NCI-H1694 treated with DMSO at 0.1 percent for 48 hours (cell line): ENCODE measurements at regions not wholly inside any gene's neighbourhood (a gene's known extent, or its start where the extent isn't known, plus 50 kb on each side); places are given as distances from the start of the nearest gene placed in this dataset.
"Not testable (repeated sequence)": the region's sequence is repeated elsewhere in the genome, so short reads cannot be mapped to it uniquely, and the experiment has no call there.

Experiments
- DNase-seq: peaks from one replicate; lab custom pipeline; 2025; lab: John Stamatoyannopoulos, UW

DNA sequence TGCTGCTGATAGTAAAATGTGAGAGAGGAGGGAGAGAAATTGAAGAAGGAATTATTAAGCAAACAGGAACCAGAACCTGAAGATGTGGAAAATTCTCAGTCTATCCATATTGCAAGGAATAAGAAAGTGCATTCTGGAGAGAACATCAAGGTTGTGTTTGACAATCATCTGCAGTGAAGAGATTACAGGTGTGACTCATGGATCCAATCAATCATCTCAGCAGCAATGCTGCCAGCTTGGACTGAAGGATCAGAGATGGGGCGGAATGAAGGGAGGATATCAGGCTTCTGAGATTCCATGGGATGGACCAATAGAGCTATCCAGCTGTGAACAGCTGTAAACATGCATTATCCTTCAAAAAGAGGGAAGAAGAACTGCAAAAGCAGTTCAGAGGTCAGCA, 247.3 kb downstream of the LPIN1 start:
- no peak for DNase-seq

DNA sequence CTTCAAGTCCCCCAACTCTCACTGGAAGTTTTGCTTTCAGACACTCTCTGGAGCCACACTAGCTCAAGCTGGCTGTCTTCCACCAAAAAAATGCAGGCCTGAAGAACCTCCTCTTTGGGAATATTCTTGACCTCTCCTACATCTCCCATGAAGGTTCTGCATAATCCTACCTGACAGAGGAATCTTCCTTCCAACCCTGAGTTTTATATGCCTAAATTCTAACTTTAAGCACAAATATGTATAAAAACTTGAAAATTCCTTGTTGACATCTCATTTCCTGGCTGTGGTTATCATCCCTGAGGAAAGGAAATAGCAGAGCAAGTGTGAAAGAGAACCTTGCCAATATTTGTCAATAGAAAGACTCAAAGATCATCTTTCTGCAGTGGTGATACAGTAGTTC, 249.0 kb downstream of the LPIN1 start:
- DNase-seq = no peak

DNA sequence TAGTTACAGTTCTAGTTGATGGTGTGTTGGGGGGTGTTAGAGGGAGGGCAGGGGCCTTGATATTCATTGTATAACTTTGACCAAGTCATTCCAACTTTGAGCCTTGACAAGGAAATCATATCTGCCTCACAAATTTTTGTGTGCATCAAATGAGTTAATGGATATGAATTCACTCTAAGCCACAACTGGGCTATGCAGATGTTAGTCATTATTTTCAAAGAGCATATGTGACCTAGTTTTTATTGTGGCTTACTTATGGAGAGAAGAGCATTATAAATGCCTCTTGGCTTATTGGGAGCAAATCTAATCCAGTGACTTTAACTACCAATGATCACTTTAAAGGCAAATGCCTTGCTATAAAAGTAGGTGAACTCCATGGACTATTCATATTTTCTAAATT, 250.2 kb downstream of the LPIN1 start:
- DNase-seq = no peak

DNA sequence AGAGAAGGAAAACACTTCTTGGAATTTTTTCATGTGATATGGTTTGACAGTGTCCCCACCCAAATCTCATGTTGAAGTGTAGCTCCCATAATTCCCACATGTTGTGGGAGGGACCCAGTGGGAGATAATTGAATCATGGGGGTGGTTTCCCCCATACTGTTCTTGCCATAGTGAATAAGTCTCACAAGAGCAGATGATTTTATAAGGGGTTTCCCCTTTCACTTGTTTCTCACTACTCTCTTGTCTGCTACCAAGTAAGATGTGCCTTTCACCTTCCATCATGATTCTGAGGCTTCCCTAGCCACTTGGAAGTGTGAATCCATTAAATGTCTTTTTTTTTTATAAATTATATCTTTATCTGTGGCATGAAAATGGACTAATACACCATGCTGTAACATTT, 250.7 kb downstream of the LPIN1 start:
- DNase-seq = no peak

DNA sequence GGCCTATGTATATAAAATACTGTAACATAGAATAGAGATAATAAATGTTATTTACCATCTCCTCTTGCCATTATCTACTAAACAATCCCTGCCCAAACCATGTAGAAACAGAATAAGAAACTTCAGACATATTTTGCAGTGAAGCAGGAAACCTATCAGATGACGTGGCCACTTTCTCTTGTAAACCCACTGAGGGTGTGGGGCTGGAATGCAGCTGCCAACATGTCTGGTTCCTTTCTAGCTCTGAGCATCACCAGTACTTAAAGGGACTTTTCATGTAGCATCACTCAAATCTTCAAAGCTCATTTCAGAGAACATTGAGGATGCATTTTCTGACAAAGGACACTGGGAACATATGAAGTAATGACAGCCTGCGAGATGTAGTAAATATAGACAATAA, 251.8 kb downstream of the LPIN1 start:
- DNase-seq = no peak

DNA sequence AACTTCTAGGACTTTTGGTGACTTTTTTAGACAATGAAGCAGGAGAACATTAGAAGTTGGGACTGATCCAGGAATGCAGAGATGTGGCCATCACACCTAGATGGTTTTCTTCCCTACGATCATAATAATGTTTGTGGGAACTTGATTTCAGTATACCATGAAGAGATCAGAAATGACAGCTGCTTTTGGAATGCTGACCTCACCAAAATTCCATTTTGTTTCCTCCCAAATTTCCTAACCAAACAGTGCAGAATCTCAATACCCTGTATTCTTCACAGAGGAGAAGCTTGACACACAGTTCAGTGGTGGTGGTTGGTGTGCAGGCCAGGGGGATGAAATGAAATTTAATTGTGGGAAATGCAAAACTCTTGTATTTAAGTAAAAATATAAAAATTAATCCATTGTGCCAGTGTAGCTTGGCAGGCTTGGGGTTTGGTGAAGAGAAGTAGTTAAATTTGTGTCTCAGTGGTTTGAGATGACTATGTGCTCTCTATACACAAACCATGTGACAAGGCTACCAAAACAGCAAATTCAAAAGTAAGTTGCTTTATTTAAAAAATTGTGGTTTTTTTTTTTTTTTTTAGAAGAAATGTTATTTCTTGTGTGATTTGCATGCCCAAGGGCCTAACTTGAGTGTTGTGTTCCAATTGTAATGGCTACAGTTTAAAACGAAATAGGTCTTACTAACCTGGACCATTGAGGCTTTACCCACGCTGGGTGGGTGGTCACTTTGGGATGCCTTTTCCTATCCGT, 252.4 kb downstream of the LPIN1 start:
- no peak for DNase-seq

DNA sequence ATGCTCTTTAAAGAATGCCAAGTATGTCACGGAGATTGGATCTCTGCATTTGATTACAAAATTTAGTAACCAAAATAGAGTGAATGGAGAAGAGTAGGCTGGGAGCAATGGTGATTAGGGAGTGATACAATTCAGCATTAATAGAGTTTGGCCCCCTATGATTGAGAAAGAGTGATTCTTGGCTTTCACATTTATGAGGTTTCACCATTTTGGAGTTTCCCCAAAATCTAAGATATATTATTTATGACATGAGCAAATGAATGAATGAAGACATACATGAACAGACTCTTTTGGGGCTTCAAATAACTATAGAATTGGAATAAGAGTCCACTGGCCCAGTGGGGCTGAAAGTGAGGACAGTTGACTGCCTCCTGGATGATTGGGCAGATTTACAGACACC, 255.2 kb downstream of the LPIN1 start:
- no peak for DNase-seq

DNA sequence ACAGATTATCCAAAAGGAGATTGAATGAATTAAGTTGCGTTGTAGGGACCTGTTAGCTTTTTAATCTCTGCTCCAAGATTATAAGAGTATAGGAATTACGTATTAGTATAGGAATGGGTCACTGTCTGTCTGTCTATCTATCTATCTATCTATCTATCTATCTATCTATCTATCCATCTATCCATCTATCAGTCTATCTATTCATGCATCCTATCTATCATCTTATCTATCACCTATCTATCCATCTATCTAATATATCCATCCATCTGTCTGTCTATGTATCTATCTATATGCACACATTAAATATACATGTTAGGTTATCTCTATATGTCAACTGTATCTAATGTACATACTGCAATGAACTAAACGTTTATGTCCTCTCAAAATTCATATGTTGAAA, 255.8 kb downstream of the LPIN1 start:
- no peak for DNase-seq

DNA sequence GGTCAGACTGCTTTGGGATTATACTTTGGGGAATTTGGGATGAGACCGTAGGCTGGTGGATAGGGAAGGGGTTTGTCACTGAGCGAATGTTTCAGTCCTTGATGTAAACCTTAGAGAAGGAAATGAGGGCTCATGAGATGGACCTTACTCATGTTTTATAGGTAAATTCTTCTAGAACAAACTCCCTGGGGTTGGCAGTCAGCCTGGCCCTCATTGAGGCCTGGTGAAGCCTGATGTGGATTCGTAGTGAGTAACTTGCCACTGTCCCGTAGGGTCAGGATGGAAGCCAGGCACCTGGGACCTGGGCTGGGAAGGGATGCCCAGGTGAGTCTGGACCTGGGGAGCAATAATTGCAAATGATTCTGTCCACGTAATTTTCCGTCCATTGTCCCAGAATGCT, 258.3 kb downstream of the LPIN1 start:
- no peak for DNase-seq

DNA sequence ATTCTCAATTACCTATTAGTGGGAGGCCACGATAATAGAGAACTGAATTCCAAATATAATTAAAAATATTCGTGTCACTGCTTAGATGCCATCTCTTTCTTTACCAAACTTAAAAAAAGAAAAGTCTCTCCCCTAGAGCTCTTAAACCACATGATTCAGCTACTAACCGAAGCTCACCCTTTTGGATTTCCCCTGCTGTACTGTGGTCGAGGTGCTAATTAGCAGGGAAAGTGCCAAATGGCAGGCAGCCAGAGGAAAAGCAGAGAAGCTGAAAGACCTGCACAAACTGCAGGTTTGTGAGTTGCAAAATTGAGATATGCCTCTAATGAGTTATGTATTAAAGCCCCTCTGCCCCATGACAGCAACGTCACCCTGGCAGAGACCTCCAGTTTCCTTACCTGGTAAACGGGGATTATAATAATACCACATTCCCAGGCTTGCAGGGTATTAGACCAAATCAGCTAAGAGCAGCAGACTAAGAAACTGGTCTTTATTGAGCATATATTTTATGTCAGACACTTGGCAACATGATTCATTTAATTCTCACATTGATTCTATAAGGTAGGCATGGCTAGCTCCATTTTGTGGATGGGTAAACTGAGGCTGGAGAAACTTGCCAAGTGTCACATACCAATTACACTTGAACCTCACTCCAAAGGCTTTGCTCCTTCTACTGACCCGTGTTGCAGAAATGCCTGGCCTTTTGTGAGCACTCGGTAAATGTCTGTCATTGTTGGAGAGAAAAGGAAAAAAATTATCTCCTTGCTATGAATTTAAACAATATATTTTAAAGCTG, 259.7 kb downstream of the LPIN1 start:
- peak; percentile 95 for DNase-seq

DNA sequence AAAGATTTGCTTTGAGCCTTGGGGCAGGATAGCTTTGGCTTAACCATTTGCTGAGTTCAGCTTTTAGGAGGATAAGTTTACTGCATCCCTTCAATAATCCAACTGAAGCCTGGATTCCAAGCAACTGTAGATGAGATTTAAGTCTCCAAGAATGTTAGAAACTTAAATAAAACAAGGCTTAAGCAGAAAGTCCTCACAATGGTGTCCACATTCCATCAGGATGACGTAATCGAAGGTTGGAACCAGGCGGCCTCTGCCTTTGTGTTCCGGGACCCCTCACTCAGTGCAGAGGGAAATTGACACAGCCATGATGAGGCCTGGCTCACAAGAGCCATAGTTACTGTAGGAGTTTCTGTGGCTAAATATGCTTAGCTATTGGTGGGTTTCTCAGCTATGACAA, 260.4 kb downstream of the LPIN1 start:
- DNase-seq = no peak

DNA sequence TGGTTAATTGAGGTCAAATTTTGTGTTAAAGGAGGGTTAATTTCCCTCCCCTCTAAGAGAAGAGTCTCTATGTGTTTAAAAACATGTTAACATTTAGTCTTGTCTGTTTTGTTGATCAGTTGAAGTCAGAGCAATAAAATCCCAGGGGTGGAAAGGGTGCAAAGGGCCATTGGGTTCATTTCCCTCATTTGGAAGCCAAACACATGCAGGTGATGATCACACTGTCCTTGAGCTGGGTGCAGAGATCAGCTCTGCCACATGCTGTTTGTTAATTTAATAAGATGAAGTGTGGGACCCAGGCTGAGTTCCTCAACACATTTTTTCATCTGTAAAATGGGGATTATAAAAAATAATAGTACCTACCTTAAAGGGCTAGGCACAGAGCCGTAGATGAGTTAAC, 260.9 kb downstream of the LPIN1 start:
- no peak for DNase-seq

DNA sequence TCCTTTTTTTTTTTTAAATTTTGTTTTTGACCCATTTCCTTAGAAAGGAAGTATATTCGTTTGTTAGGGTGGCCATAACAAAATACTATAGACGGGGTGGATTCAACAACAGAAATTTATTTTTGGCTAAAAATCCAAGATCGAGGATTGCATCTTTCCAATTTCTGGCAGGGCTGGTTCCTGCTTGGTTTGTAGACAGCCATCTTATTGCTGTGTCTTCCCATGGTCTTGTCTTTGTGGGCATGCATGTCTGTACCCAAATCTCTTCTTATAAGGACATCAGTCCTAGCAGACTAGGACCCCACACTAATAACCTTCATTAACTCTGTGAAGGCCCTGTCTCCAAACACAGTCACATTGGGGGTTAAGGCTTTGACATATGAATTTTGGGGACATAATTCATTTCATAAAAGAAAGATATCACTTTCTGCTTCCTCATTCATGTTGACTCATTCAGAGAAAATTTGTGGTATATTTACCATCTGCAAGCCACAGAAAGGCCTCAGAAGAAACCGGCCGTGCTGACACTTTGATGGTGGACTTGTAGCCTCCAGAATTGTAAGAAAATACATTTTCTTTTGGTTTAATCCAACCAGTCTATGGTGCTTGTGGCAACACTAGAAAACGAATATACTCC, 262.1 kb downstream of the LPIN1 start:
- DNase-seq = no peak

DNA sequence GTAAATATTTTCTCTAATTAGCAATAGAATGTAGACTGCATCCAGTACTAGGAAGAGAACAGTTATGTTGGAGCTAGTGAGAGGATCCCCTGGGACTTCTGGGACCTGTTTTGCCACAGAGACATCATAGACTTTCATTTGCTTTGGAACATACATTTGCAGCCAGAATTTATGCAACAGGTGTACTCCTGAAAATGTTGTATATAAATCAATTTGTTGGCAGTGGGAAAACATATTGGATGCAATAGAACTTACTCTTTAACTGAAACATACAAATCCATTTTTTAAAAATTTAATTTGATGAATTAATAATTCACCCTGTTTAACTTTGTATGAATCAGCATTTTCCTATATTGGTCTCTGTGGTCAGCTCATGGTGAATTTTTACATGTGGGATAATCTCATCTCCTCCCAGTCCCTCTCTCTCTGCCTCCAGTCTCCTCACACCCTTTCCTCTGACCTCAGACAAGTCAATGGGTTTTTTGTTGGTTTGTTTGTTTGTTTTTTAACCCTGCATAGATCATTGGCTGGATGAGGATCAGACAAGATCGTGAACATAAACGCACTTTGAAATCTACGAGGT, 263.0 kb downstream of the LPIN1 start:
- no peak for DNase-seq

DNA sequence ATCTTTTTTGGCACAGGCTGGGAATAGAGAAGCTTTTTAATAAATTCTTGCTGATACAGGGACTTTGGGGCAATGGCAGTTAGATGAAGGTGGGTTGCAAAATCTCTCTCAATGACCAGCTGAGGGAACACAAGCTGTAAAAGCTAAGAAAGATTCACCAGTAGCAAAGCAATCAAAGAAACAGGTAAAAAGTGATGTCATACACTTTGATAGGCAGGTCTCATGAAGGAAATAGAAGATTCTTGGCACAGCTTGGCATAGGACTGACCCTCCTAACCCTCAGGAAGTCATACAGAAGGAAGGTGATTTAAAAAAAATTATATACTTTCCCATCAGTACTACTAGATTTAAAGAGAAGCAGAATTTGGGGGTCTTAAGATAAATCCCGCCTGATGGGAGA, 263.6 kb downstream of the LPIN1 start:
- no peak for DNase-seq

DNA sequence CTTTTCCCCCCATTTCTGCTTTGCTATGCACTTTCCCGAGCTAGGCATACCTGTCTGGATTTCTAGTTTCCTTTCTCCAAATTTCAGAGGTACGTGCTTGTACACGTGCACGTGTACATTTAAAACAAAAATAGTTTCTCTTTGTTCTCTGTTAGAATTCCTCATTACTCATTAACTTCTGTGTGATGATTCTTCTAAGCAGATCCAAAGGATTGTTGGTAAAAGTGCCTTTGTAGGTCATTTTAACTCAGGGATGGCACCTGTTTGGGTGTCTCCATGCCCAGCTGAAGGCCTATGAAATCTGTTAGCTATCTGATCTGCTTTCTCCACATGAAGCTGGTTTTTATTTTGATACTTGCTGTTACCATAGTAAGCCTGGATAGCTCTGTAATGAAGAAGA, 264.3 kb downstream of the LPIN1 start:
- DNase-seq = no peak

DNA sequence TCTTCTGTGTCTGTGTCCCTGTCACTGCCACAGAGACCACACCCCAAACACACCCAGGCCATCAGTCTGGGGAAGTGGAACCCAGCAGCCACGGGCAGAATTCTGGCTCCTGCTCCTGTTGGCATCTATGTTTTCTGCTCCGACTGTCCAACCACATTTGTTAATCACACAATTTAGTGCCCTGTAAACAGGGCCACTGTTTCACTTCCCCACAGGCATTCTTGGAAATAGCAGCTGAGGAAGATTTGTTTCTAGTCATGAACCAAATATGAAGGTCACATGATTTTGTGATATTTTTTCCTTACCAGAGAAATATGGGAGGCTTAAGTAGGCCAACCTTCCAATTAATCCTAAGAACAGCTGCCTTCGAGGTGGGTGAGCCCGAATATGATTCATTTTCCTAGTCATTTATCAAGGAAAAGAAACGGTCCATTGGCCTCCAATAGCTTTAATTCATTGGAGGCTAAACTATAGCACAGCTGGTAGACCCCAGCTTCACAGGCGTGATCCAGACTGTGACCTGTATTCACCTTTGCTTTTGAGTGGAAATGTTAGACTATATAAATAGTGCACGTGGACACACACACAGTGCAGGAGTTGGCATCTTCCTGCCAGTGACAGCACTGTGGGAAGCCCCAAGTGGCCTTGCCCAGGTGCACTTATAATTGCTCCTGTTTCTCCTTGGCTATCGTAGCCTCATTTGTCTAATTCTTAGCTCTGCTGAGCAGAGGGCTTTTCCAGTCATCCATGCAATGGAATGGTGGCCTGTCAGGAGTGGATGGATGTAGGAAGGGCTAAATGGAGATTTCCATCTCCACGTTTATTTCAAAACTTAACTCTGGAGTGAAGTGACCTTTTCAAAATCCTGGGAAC, 267.9 kb downstream of the LPIN1 start:
- DNase-seq = peak; percentile 34

DNA sequence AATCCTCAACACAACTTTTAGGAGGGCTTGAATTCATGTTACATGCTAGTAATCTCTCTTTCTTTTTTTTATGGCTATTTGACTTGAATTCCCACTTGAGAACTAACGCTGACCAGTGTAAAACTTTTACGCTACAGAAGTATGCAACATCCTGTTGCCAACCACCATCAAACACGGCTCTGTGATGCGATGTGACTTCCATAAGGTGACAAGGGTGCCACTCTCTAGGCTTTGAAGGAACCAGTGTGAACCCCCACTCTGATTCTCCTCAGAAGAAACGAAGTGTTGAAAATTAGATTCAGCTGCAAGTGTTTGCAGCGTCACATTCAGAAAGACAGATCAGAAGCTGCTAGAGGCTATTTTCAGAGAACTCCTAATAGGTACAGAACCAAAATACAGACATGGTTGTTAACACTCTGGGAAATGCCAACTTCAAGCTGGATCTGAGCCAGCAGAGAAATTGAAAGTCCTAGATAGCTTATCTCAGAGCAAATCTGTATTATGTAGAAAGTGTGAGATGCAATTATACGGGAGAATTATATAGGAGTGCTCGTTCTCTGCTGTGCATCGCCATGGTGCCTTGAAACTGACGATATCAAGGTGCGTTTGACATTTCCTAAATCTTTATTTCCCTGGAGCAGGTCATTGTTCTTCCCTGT, 271.2 kb downstream of the LPIN1 start:
- no peak for DNase-seq

DNA sequence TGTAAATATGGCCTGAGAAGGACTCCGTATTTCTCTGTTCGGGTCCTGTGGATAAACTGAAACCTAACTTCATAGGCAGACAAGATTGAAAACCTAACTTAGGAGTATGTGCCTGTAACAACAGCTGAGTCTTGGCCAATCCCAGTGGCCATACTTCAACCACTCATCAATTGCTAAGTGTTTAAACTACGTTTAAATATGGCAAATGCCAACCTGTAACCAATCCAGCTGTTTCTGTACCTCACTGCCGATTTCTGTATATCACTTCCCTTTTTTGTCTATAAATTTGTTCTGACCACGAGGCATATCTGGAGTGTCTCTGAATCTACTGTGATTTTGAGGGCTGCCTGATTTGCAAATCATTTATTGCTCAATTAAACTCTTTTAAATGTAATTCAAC, 272.3 kb downstream of the LPIN1 start:
- not testable (repeated sequence) for DNase-seq

DNA sequence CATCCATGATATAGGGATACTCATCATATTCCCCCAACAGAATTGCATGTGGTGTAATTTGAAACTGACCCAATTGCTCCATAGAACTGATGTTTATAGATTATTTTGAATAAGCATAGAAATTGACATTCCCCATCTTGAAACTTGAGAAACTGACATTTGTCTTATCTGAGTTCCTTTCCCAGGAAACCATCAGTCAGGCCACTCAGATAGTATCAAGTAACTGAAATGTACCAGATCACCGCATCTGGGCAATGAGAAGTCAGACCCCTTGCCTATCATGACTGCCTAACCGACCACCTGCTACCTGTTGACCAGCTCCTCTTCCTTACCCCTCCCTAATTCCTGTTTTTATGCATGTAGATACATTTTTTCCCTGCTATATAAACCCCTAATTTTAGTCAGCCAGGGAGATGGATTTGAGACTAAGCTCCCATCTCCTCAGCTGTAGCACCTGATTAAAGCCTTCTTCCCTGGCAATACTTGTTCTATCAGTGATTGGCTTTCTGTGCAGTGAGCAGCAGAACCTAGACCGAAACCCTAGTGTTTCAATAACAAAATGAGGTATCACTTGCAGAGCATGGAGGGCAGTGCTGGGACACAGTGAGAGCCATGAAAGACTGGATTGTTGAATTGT, 274.5 kb downstream of the LPIN1 start:
- no peak for DNase-seq
